HG03280 (cell line): ENCODE measurements at regions not wholly inside any gene's neighbourhood (a gene's known extent, or its start where the extent isn't known, plus 50 kb on each side); places are given as distances from the start of the nearest gene placed in this dataset.

Experiments
- ATAC-seq: cut with Tn5 transposase; IDR thresholded peaks from one replicate; pipeline ENCODE4 v1.9.1; 2021; ENCODE audit warnings: mild to moderate bottlenecking, moderate library complexity; ENCODE audit not compliant: unreplicated experiment

- no peak for ATAC-seq
These were observed 54.5 kb upstream of the TMEM18 start for GRCh38 chr2:731711-732110.

GRCh38 chr2:729376-729861 is 52.2 kb upstream of the TMEM18 start:
- ATAC-seq = no peak

- ATAC-seq = no peak
These were observed 51.0 kb upstream of the TMEM18 start for GRCh38 chr2:728165-728564.

GRCh38 chr2:727071-727470 is 49.9 kb upstream of the TMEM18 start:
- ATAC-seq = peak; percentile 77
